ENCODE measurements at regions not wholly inside any gene's neighbourhood (a gene's known extent, or its start where the extent isn't known, plus 50 kb on each side); places are given as distances from the start of the nearest gene placed in this dataset.

DNA sequence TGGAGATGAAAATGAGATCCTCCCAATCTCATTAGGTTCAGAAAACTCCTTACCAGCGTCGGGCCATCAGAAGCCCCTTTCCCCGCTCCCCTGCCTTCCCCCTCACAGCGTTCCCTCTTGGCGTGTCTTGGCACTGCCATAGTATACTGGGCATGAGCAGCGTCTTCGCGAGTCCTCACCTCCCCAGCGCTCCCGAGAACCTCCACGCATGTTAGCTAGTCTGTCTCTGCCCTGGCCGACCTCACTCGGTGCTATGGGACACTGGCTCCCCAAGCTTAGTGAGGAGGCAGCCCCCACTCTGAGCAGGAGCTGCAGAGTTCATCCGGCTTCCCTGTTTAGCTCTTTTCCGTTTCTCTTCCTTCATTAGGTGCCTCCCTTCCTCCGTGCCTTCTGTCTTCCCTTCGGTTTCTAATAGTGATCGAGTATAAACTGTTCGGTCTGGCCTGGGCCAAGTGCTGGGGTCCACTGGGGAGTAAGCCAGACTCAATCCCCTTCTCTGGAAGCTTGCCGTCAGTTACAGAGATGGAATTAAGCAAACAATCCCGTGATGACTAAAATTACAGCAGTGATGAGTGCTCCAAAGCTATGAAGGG, 63.8 kb upstream of the OPCML start:
- Histone ChIP-seq H3K4me3 (ENCODE audit: low read depth, low read length) (no peak overlapping the region), H3K36me3 (ENCODE audit: control insufficient read depth, insufficient read depth, low read length) (no peaks in the 10 kb centered on the region), H3K27me3 (ENCODE audit: control insufficient read depth, insufficient read depth, low read length) (no peaks in the 10 kb centered on the region)
- DNase-seq (ENCODE audit: low read depth), result no peak
- ChIA-PET CTCF (no interaction called here), POLR2A (no interaction called here)
- TF ChIP-seq, protein P1, sequence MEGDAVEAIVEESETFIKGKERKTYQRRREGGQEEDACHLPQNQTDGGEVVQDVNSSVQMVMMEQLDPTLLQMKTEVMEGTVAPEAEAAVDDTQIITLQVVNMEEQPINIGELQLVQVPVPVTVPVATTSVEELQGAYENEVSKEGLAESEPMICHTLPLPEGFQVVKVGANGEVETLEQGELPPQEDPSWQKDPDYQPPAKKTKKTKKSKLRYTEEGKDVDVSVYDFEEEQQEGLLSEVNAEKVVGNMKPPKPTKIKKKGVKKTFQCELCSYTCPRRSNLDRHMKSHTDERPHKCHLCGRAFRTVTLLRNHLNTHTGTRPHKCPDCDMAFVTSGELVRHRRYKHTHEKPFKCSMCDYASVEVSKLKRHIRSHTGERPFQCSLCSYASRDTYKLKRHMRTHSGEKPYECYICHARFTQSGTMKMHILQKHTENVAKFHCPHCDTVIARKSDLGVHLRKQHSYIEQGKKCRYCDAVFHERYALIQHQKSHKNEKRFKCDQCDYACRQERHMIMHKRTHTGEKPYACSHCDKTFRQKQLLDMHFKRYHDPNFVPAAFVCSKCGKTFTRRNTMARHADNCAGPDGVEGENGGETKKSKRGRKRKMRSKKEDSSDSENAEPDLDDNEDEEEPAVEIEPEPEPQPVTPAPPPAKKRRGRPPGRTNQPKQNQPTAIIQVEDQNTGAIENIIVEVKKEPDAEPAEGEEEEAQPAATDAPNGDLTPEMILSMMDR (IDR thresholded peaks at IDR 0.05; ENCODE audit: insufficient read depth, low read depth, low read length), result no peak

DNA sequence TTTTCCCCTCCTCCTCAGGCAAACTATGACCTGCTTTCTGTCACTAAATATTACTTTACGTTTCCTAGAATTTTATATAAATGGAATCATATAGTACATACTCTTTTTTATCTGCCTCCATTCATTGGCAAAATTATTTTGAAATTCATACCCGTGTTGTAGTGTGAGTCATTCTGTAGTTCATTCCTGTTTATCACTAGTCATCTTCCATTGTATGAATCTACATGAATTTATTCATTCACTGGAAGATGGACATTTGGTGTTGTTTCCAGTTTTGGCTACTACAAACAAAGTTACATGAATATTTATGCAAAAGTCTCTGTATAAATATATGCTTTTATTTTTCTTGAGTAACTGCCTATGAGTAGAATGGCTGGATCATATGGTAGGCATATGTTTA, 60.7 kb upstream of the OPCML start:
- ChIA-PET CTCF (no interaction called here), POLR2A (no interaction called here)
- H3K27me3 ChIP-seq (ENCODE audit: control insufficient read depth, insufficient read depth, low read length), result no peaks in the 10 kb centered on the region
- TF ChIP-seq, protein P1 (IDR thresholded peaks at IDR 0.05; ENCODE audit: insufficient read depth, low read depth, low read length), result no peak
- no peaks in the 10 kb centered on the region for H3K36me3 ChIP-seq (ENCODE audit: control insufficient read depth, insufficient read depth, low read length)
- DNase-seq (ENCODE audit: low read depth), result no peak
- H3K4me3 ChIP-seq (ENCODE audit: low read depth, low read length), result no peak overlapping the region

GRCh38 chr11:133586903-133587517, 54.7 kb upstream of the OPCML start:
- ChIA-PET CTCF (no interaction called here), POLR2A (no interaction called here)
- DNase-seq (ENCODE audit: low read depth), result no peak
- TF ChIP-seq, protein P1 (IDR thresholded peaks at IDR 0.05; ENCODE audit: insufficient read depth, low read depth, low read length), result no peak
- H3K27me3 ChIP-seq (ENCODE audit: control insufficient read depth, insufficient read depth, low read length), result no peaks in the 10 kb centered on the region
- no peaks in the 10 kb centered on the region for H3K36me3 ChIP-seq (ENCODE audit: control insufficient read depth, insufficient read depth, low read length)
- no peak overlapping the region for H3K4me3 ChIP-seq (ENCODE audit: low read depth, low read length)

- H3K27me3 ChIP-seq (ENCODE audit: control insufficient read depth, insufficient read depth, low read length), result no peaks in the 10 kb centered on the region
- TF ChIP-seq, protein P1 (IDR thresholded peaks at IDR 0.05; ENCODE audit: insufficient read depth, low read depth, low read length), result no peak
- ChIA-PET POLR2A (no interaction called here), CTCF (no interaction called here)
- no peak for DNase-seq (ENCODE audit: low read depth)
- H3K4me3 ChIP-seq (ENCODE audit: low read depth, low read length), result no peak overlapping the region
- no peaks in the 10 kb centered on the region for H3K36me3 ChIP-seq (ENCODE audit: control insufficient read depth, insufficient read depth, low read length)
Observed at GRCh38 chr11:133582750-133583149, 50.4 kb upstream of the OPCML start.

DNA sequence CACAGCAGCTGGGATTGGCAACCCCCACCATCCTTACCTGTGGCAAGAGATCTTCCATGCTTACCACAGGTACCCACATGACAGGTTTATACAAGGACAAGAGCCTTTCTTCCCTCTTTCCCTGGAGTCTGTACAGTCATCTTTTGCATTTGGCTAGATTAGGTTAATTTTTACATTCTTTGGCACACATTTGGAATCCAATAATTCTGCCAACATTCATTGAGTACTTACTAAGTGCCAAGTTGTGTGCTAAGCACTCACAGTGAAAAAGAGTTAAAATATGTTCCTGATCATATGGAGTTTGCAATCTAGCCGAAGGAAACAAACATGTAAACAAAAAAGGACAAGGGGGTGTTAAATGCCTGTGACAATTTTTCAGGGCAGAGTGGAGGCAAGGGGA, 50.0 kb upstream of the OPCML start:
- CTCF ChIA-PET, result no interaction called here
- H3K27me3 ChIP-seq (ENCODE audit: control insufficient read depth, insufficient read depth, low read length), result no peaks in the 10 kb centered on the region

More for the DNA sequence above, 50.0 kb upstream of the OPCML start:
- Histone ChIP-seq H3K4me3 (ENCODE audit: low read depth, low read length) (no peak overlapping the region), H3K36me3 (ENCODE audit: control insufficient read depth, insufficient read depth, low read length) (no peaks in the 10 kb centered on the region)
- POLR2A ChIA-PET, result no interaction called here
- TF ChIP-seq, protein P1 (IDR thresholded peaks at IDR 0.05; ENCODE audit: insufficient read depth, low read depth, low read length), result no peak
- no peak for DNase-seq (ENCODE audit: low read depth)

All from BJ (cell line).